ENCODE measurements at regions not wholly inside any gene's neighbourhood (a gene's known extent, or its start where the extent isn't known, plus 50 kb on each side); places are given as distances from the start of the nearest gene placed in this dataset.

- no peak for ATAC-seq (ENCODE audit: low FRiP score)
- H3K9me3 ChIP-seq (ENCODE audit: control insufficient read depth, low read length) = no peaks in the 10 kb centered on the region
- H3K27me3 ChIP-seq (ENCODE audit: control insufficient read depth in 1 of 2, insufficient read depth in 2 of 2, low read length in 1 of 2) = no peaks in the 10 kb centered on the region
- H3K4me3 ChIP-seq (ENCODE audit: low read length in 2 of 2) = no peak overlapping the region
- WGBS, 2 donors = 27 to 35% methylated on average over 3 of the region's 3 CpGs
- no peak overlapping the region for H3K27ac ChIP-seq (ENCODE audit: low read depth in 1 of 2, low read length in 2 of 2)
- DNase-seq = no peak
- no peaks in the 10 kb centered on the region for H3K36me3 ChIP-seq (ENCODE audit: control insufficient read depth in 1 of 2, insufficient read depth in 2 of 2, low read length in 1 of 2)
- no peaks in the 10 kb centered on the region for H3K4me1 ChIP-seq (ENCODE audit: control insufficient read depth in 1 of 2, insufficient read depth in 2 of 2, low read length in 2 of 2)
- intact Hi-C loops (cut with DNase I) = no loop called here
These were observed 297.2 kb downstream of the CDH26 start for GRCh38 chr20:60255415-60255814.

GRCh38 chr20:60255866-60256265 lies 297.6 kb downstream of the CDH26 start:
- Histone ChIP-seq H3K4me3 (ENCODE audit: low read length in 2 of 2) (no peak overlapping the region), H3K27ac (ENCODE audit: low read depth in 1 of 2, low read length in 2 of 2) (no peak overlapping the region), H3K36me3 (ENCODE audit: control insufficient read depth in 1 of 2, insufficient read depth in 2 of 2, low read length in 1 of 2) (no peaks in the 10 kb centered on the region), H3K4me1 (ENCODE audit: control insufficient read depth in 1 of 2, insufficient read depth in 2 of 2, low read length in 2 of 2) (no peaks in the 10 kb centered on the region), H3K9me3 (ENCODE audit: control insufficient read depth, low read length) (no peaks in the 10 kb centered on the region), H3K27me3 (ENCODE audit: control insufficient read depth in 1 of 2, insufficient read depth in 2 of 2, low read length in 1 of 2) (no peaks in the 10 kb centered on the region)
- intact Hi-C loops (cut with DNase I) = no loop called here
- DNase-seq (no peak), ATAC-seq (ENCODE audit: low FRiP score) (no peak)
- WGBS, 2 donors = 66 to 68% methylated on average over 6 of the region's 6 CpGs

GRCh38 chr20:60256811-60257210 lies 298.6 kb downstream of the CDH26 start:
- H3K4me3 ChIP-seq (ENCODE audit: low read length in 2 of 2) = no peak overlapping the region
- no peaks in the 10 kb centered on the region for H3K4me1 ChIP-seq (ENCODE audit: control insufficient read depth in 1 of 2, insufficient read depth in 2 of 2, low read length in 2 of 2)
- DNase-seq (no peak), ATAC-seq (ENCODE audit: low FRiP score) (no peak)
- H3K36me3 ChIP-seq (ENCODE audit: control insufficient read depth in 1 of 2, insufficient read depth in 2 of 2, low read length in 1 of 2) = no peaks in the 10 kb centered on the region
- no peaks in the 10 kb centered on the region for H3K9me3 ChIP-seq (ENCODE audit: control insufficient read depth, low read length)
- H3K27ac ChIP-seq (ENCODE audit: low read depth in 1 of 2, low read length in 2 of 2) = no peak overlapping the region
- intact Hi-C loops (cut with DNase I) = no loop called here
- 70 to 71% methylated on average over 6 of the region's 6 CpGs for WGBS, 2 donors
- H3K27me3 ChIP-seq (ENCODE audit: control insufficient read depth in 1 of 2, insufficient read depth in 2 of 2, low read length in 1 of 2) = no peaks in the 10 kb centered on the region

GRCh38 chr20:60257671-60258070 lies 299.4 kb downstream of the CDH26 start:
- no peaks in the 10 kb centered on the region for H3K27me3 ChIP-seq (ENCODE audit: control insufficient read depth in 1 of 2, insufficient read depth in 2 of 2, low read length in 1 of 2)
- H3K27ac ChIP-seq (ENCODE audit: low read depth in 1 of 2, low read length in 2 of 2) = no peak overlapping the region
- H3K4me1 ChIP-seq (ENCODE audit: control insufficient read depth in 1 of 2, insufficient read depth in 2 of 2, low read length in 2 of 2) = no peaks in the 10 kb centered on the region
- WGBS, 2 donors = 74 to 81% methylated on average over 3 of the region's 3 CpGs
- DNase-seq (no peak), ATAC-seq (ENCODE audit: low FRiP score) (no peak)
- intact Hi-C loops (cut with DNase I) = no loop called here
- no peaks in the 10 kb centered on the region for H3K36me3 ChIP-seq (ENCODE audit: control insufficient read depth in 1 of 2, insufficient read depth in 2 of 2, low read length in 1 of 2)
- no peak overlapping the region for H3K4me3 ChIP-seq (ENCODE audit: low read length in 2 of 2)
- H3K9me3 ChIP-seq (ENCODE audit: control insufficient read depth, low read length) = no peaks in the 10 kb centered on the region

GRCh38 chr20:60258255-60258863 lies 300.1 kb downstream of the CDH26 start:
- Histone ChIP-seq H3K27me3 (ENCODE audit: control insufficient read depth in 1 of 2, insufficient read depth in 2 of 2, low read length in 1 of 2) (no peaks in the 10 kb centered on the region), H3K4me1 (ENCODE audit: control insufficient read depth in 1 of 2, insufficient read depth in 2 of 2, low read length in 2 of 2) (no peaks in the 10 kb centered on the region), H3K27ac (ENCODE audit: low read depth in 1 of 2, low read length in 2 of 2) (no peak overlapping the region), H3K36me3 (ENCODE audit: control insufficient read depth in 1 of 2, insufficient read depth in 2 of 2, low read length in 1 of 2) (no peaks in the 10 kb centered on the region), H3K4me3 (ENCODE audit: low read length in 2 of 2) (no peak overlapping the region), H3K9me3 (ENCODE audit: control insufficient read depth, low read length) (no peaks in the 10 kb centered on the region)
- 70 to 71% methylated on average over 6 of the region's 6 CpGs for WGBS, 2 donors
- intact Hi-C loops (cut with DNase I) = no loop called here
- no peak for DNase-seq
- ATAC-seq (ENCODE audit: low FRiP score) = no peak

GRCh38 chr20:60261333-60261732 lies 303.1 kb downstream of the CDH26 start:
- DNase-seq (no peak), ATAC-seq (ENCODE audit: low FRiP score) (no peak)
- 62 to 66% methylated on average over 4 of the region's 4 CpGs for WGBS, 2 donors
- H3K4me1 ChIP-seq (ENCODE audit: control insufficient read depth in 1 of 2, insufficient read depth in 2 of 2, low read length in 2 of 2) = no peaks in the 10 kb centered on the region
- H3K27ac ChIP-seq (ENCODE audit: low read depth in 1 of 2, low read length in 2 of 2) = no peak overlapping the region
- intact Hi-C loops (cut with DNase I) = loop anchor here in 1 of 2 donors (5.0 kb wide), 2 partner anchors 49 to 199 kb away; no protein-coding TSS in a partner anchor
- H3K36me3 ChIP-seq (ENCODE audit: control insufficient read depth in 1 of 2, insufficient read depth in 2 of 2, low read length in 1 of 2) = no peaks in the 10 kb centered on the region
- no peaks in the 10 kb centered on the region for H3K27me3 ChIP-seq (ENCODE audit: control insufficient read depth in 1 of 2, insufficient read depth in 2 of 2, low read length in 1 of 2)
- H3K9me3 ChIP-seq (ENCODE audit: control insufficient read depth, low read length) = no peaks in the 10 kb centered on the region
- no peak overlapping the region for H3K4me3 ChIP-seq (ENCODE audit: low read length in 2 of 2)

- 5 to 14% methylated on average over 4 of the region's 4 CpGs for WGBS, 2 donors
- Histone ChIP-seq H3K4me1 (ENCODE audit: control insufficient read depth in 1 of 2, insufficient read depth in 2 of 2, low read length in 2 of 2) (no peaks in the 10 kb centered on the region), H3K36me3 (ENCODE audit: control insufficient read depth in 1 of 2, insufficient read depth in 2 of 2, low read length in 1 of 2) (no peaks in the 10 kb centered on the region), H3K27ac (ENCODE audit: low read depth in 1 of 2, low read length in 2 of 2) (no peak overlapping the region), H3K4me3 (ENCODE audit: low read length in 2 of 2) (no peak overlapping the region), H3K27me3 (ENCODE audit: control insufficient read depth in 1 of 2, insufficient read depth in 2 of 2, low read length in 1 of 2) (no peaks in the 10 kb centered on the region), H3K9me3 (ENCODE audit: control insufficient read depth, low read length) (no peaks in the 10 kb centered on the region)
- DNase-seq (no peak), ATAC-seq (ENCODE audit: low FRiP score) (no peak)
- intact Hi-C loops (cut with DNase I) = loop anchor here (2.0 to 5.0 kb wide), 3 partner anchors 51 to 206 kb away; no protein-coding TSS in a partner anchor
These were observed 304.9 kb downstream of the CDH26 start for GRCh38 chr20:60262967-60263603.

GRCh38 chr20:60263725-60264709 lies 305.8 kb downstream of the CDH26 start:
- 60 to 62% methylated on average over 18 of the region's 18 CpGs for WGBS, 2 donors
- no peaks in the 10 kb centered on the region for H3K9me3 ChIP-seq (ENCODE audit: control insufficient read depth, low read length)
- no peak for ATAC-seq (ENCODE audit: low FRiP score)

More at GRCh38 chr20:60263725-60264709, 305.8 kb downstream of the CDH26 start:
- H3K4me3 ChIP-seq (ENCODE audit: low read length in 2 of 2) = no peak overlapping the region
- H3K27ac ChIP-seq (ENCODE audit: low read depth in 1 of 2, low read length in 2 of 2) = no peak overlapping the region
- H3K36me3 ChIP-seq (ENCODE audit: control insufficient read depth in 1 of 2, insufficient read depth in 2 of 2, low read length in 1 of 2) = no peaks in the 10 kb centered on the region
- no peaks in the 10 kb centered on the region for H3K27me3 ChIP-seq (ENCODE audit: control insufficient read depth in 1 of 2, insufficient read depth in 2 of 2, low read length in 1 of 2)
- intact Hi-C loops (cut with DNase I) = loop anchor here (2.0 to 5.0 kb wide), 3 partner anchors 52 to 207 kb away; no protein-coding TSS in a partner anchor
- DNase-seq = no peak
- H3K4me1 ChIP-seq (ENCODE audit: control insufficient read depth in 1 of 2, insufficient read depth in 2 of 2, low read length in 2 of 2) = no peaks in the 10 kb centered on the region
